Lower lobe of right lung (tissue), 2 donors: ENCODE measurements at regions not wholly inside any gene's neighbourhood (a gene's known extent, or its start where the extent isn't known, plus 50 kb on each side); places are given as distances from the start of the nearest gene placed in this dataset.

ENCODE experiments used
- ATAC-seq, 2 donors: fragments of 200-7000 bp; cut with Tn5 transposase; one replicate each; pipeline ENCODE4 v1.9.1; 2020 to 2022; ENCODE audit warnings: mild to moderate bottlenecking in 2 of 2, moderate library complexity in 2 of 2
- DNase-seq: peaks from one replicate; pipeline ENCODE4 v3.0.0-alpha.2; 2020
- H3K27ac ChIP-seq: fragments of 200-600 bp; one replicate; pipeline ENCODE4 v1.8.0; 2022
- H3K27me3 ChIP-seq: fragments of 200-600 bp; one replicate; pipeline ENCODE4 v1.8.0; 2022; ENCODE audit warnings: low read depth
- H3K36me3 ChIP-seq: fragments of 200-600 bp; one replicate; pipeline ENCODE4 v1.8.0; 2022; ENCODE audit warnings: mild to moderate bottlenecking
- H3K4me1 ChIP-seq: fragments of 200-600 bp; one replicate; pipeline ENCODE4 v1.8.0; 2022
- H3K4me3 ChIP-seq: fragments of 200-600 bp; one replicate; pipeline ENCODE4 v1.8.0; 2022; ENCODE audit warnings: mild to moderate bottlenecking
- H3K9me3 ChIP-seq: fragments of 200-600 bp; one replicate; pipeline ENCODE4 v1.8.0; 2022
- intact Hi-C: fragments of 100-400 bp; cut with DNase I; formaldehyde crosslinking; loops from one replicate; pipeline ENCODE4 v1.11.0; 2022
- TF ChIP-seq, protein P1 (sequence below): fragments of 200-600 bp; IDR thresholded peaks from one replicate; pipeline ENCODE4 v1.8.0; 2022; ENCODE audit warnings: antibody characterized with exemption, mild to moderate bottlenecking
- donor health status: DM: no; HTN: yes; CAD: no; lungs with severe emphysema.

DNA sequence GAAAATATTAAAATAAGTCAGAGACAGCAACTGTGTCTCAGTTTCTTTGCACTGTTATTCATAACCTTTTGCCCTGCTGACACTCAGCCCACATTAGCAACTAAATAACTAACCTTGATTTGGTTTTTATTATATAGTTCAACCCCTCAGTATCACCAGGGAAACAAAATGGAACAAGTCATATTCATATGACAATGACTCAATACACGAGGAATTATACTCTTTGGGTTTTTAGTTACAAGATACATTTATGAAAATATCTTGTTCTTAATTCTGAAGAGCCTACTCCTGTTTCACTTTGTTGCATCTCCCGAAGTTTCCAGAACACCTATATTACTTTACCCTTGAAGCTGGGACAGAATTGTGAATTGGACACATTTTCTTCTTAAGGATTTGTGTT, 845.4 kb downstream of the EFNA5 start:
- Histone ChIP-seq H3K27ac (no peak overlapping the region), H3K4me1 (no peaks in the 10 kb centered on the region), H3K36me3 (no peaks in the 10 kb centered on the region), H3K9me3 (no peaks in the 10 kb centered on the region), H3K4me3 (no peak overlapping the region), H3K27me3 (no peaks in the 10 kb centered on the region)
- no peak for DNase-seq
- ATAC-seq, result no peak
- TF ChIP-seq, protein P1, sequence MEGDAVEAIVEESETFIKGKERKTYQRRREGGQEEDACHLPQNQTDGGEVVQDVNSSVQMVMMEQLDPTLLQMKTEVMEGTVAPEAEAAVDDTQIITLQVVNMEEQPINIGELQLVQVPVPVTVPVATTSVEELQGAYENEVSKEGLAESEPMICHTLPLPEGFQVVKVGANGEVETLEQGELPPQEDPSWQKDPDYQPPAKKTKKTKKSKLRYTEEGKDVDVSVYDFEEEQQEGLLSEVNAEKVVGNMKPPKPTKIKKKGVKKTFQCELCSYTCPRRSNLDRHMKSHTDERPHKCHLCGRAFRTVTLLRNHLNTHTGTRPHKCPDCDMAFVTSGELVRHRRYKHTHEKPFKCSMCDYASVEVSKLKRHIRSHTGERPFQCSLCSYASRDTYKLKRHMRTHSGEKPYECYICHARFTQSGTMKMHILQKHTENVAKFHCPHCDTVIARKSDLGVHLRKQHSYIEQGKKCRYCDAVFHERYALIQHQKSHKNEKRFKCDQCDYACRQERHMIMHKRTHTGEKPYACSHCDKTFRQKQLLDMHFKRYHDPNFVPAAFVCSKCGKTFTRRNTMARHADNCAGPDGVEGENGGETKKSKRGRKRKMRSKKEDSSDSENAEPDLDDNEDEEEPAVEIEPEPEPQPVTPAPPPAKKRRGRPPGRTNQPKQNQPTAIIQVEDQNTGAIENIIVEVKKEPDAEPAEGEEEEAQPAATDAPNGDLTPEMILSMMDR, result no peak
- intact Hi-C loops, result no loop called here

DNA sequence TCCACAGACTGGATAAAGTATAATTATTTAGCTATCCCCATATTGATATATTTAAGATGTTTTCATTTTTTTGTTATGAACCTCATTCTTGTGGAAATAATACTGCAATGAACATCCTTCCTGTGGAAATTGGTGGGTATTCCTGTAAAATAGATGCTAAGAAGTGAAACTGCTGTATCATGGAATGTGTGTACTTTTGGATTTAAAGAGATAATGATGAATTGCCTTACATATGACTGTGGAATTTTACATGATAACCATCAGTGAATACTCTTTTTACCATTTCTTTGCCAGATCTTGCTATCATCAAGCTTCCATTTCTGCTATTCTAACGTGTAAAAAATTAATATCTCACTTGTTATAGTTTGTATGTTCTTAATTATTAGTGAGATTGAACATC, 847.9 kb downstream of the EFNA5 start:
- ATAC-seq, result no peak
- Histone ChIP-seq H3K9me3 (no peaks in the 10 kb centered on the region), H3K27me3 (no peaks in the 10 kb centered on the region), H3K4me1 (no peaks in the 10 kb centered on the region), H3K27ac (no peak overlapping the region), H3K36me3 (no peaks in the 10 kb centered on the region), H3K4me3 (no peak overlapping the region)
- TF ChIP-seq, protein P1, result no peak
- intact Hi-C loops, result no loop called here
- DNase-seq, result no peak

DNA sequence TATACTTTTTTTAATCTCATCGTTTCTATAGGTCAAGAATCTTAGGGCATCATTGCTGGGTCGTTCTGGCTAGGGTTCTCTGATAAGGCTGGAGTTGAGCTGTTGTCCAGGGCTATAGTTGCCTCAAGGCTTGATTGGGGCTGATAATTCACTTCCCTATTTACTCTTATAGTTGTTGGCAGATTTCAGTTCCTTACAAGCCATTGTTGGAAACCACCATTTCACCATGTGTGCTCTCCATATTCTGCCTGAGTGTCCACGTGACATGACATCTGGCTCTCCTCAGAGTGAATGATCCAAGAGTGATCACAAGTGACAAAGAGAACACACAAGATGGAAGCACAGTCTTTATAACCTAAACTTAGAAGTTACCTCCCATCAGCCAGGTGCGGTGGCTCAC, 852.2 kb downstream of the EFNA5 start:
- no peaks in the 10 kb centered on the region for H3K27me3 ChIP-seq

DNA sequence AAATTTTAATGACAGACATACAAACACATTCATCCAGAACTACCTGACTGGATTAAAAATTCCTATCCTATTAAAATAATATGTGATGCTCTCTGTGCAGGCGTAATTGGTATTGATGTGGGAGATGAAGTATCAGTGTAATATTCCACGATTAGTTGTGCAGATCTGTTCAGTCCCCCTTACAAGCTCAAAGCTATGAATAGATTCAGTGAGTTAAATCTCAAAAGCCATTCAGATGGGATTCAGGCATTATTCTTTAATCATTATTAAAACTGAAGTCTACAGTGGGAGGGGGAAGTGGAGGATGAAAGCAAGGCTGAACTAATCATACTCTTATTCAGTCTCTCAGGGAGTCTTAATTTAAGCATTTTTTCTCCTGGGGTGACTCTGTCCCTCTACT, 855.8 kb downstream of the EFNA5 start:
- Histone ChIP-seq H3K27me3 (no peaks in the 10 kb centered on the region), H3K4me3 (no peak overlapping the region), H3K9me3 (no peaks in the 10 kb centered on the region), H3K36me3 (no peaks in the 10 kb centered on the region), H3K27ac (no peak overlapping the region), H3K4me1 (no peaks in the 10 kb centered on the region)
- TF ChIP-seq, protein P1, result no peak
- DNase-seq (no peak), ATAC-seq (no peak)
- intact Hi-C loops, result no loop called here

More for the DNA sequence above, 852.2 kb downstream of the EFNA5 start:
- Histone ChIP-seq H3K27ac (no peak overlapping the region), H3K36me3 (no peaks in the 10 kb centered on the region), H3K4me1 (no peaks in the 10 kb centered on the region), H3K9me3 (no peaks in the 10 kb centered on the region), H3K4me3 (no peak overlapping the region)
- TF ChIP-seq, protein P1, result no peak
- no peak for ATAC-seq
- DNase-seq, result no peak
- intact Hi-C loops, result no loop called here

DNA sequence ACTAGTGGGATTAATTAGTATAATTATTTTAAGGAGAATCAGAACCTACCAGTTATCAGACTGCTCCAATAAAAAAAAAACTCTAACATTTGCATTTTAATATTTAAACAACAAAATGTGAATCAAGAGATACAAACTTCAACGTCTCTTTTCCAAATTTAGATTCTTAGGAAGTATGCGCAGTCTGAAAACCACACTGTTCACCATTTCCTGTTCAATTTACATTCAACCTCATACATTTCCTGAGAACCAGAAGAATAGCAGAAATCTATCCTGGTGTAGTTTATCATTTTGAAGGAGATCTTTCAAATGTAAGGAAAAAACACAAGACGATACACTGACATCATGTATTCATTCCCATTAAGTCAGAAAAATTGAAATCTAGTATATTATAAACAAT, 869.2 kb downstream of the EFNA5 start:
- no peak overlapping the region for H3K27ac ChIP-seq
- no peak overlapping the region for H3K4me3 ChIP-seq
- no peaks in the 10 kb centered on the region for H3K36me3 ChIP-seq
- no peaks in the 10 kb centered on the region for H3K27me3 ChIP-seq
- ATAC-seq (no peak), DNase-seq (no peak)
- intact Hi-C loops, result no loop called here
- H3K9me3 ChIP-seq, result no peaks in the 10 kb centered on the region
- TF ChIP-seq, protein P1, result no peak
- H3K4me1 ChIP-seq, result no peaks in the 10 kb centered on the region

DNA sequence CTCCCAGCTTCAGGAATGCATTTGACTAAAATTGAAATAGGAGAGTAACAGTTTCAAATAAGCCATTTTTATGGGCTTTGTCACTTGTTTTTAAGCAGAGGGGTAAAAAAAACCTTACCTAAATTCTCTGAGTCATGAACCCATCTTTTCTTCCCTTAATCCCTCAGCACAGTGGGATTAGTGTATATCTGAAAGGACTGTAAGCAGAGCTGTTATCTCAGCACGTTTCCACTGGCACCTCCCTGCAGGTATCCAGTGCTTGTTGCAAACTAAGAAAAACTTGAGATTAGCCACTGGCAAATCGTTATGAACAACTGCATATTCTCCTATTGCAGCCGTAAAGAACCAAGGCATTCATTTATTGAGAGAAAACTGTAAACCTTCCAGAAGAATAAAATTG, 872.7 kb downstream of the EFNA5 start:
- Histone ChIP-seq H3K9me3 (no peaks in the 10 kb centered on the region), H3K4me1 (no peaks in the 10 kb centered on the region), H3K36me3 (no peaks in the 10 kb centered on the region), H3K27me3 (no peaks in the 10 kb centered on the region), H3K4me3 (no peak overlapping the region), H3K27ac (no peak overlapping the region)
- intact Hi-C loops, result no loop called here
- DNase-seq (no peak), ATAC-seq (no peak)
- TF ChIP-seq, protein P1, result no peak
